ENCODE measurements at regions not wholly inside any gene's neighbourhood (a gene's known extent, or its start where the extent isn't known, plus 50 kb on each side); places are given as distances from the start of the nearest gene placed in this dataset.

DNA sequence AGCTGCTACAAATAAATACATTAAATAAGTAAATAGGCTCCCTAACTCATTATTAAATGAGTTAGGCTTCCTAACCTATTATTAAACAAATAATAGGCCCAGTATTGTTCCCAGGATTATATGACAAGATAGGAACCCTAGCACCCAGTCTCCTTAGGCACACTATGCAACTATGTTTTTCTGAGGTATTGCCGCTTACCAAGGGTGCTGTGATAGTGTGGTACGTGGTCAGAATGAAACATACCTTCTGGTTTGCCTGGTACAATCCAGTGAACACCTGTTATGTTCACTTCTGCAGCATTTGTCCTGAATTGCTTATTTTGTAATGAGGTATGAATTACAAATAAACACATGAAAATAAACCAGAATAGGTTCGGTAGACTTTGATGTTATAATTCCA lies 375.6 kb upstream of the GBE1 start:
- TF ChIP-seq, protein P1, sequence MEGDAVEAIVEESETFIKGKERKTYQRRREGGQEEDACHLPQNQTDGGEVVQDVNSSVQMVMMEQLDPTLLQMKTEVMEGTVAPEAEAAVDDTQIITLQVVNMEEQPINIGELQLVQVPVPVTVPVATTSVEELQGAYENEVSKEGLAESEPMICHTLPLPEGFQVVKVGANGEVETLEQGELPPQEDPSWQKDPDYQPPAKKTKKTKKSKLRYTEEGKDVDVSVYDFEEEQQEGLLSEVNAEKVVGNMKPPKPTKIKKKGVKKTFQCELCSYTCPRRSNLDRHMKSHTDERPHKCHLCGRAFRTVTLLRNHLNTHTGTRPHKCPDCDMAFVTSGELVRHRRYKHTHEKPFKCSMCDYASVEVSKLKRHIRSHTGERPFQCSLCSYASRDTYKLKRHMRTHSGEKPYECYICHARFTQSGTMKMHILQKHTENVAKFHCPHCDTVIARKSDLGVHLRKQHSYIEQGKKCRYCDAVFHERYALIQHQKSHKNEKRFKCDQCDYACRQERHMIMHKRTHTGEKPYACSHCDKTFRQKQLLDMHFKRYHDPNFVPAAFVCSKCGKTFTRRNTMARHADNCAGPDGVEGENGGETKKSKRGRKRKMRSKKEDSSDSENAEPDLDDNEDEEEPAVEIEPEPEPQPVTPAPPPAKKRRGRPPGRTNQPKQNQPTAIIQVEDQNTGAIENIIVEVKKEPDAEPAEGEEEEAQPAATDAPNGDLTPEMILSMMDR (IDR thresholded peaks at IDR 0.05; ENCODE audit: low read depth, low read length, poor library complexity, severe bottlenecking) = no peak
- TF ChIP-seq EZH2phosphoT487 (IDR thresholded peaks at IDR 0.05; ENCODE audit: borderline replicate concordance, low read length) = no peak
